ENCODE measurements at regions not wholly inside any gene's neighbourhood (a gene's known extent, or its start where the extent isn't known, plus 50 kb on each side); places are given as distances from the start of the nearest gene placed in this dataset.

GRCh38 chr12:25365340-25365730 is 114.6 kb upstream of the KRAS start:
- Histone ChIP-seq H3K27me3 (no peaks in the 10 kb centered on the region), H3K27ac (no peak overlapping the region), H3K9me3 (no peaks in the 10 kb centered on the region), H3K4me3 (no peak overlapping the region), H3K36me3 (no peaks in the 10 kb centered on the region), H3K4me1 (no peaks in the 10 kb centered on the region)
- DNase-seq (no peak), ATAC-seq (no peak)
- 51 to 53% methylated on average over 3 of the region's 3 CpGs for WGBS, 2 donors
- TF ChIP-seq CTCF (IDR thresholded peaks at IDR 0.05): no peak
- intact Hi-C loops (cut with DNase I): no loop called here

- no peaks in the 10 kb centered on the region for H3K27me3 ChIP-seq
- no peak overlapping the region for H3K27ac ChIP-seq
- intact Hi-C loops (cut with DNase I): no loop called here
- 72 to 80% methylated on average over 5 of the region's 5 CpGs for WGBS, 2 donors
- H3K4me3 ChIP-seq: no peak overlapping the region
- no peaks in the 10 kb centered on the region for H3K9me3 ChIP-seq
- H3K4me1 ChIP-seq: no peaks in the 10 kb centered on the region
- ATAC-seq (no peak), DNase-seq (no peak)
- TF ChIP-seq CTCF (IDR thresholded peaks at IDR 0.05): no peak
- no peaks in the 10 kb centered on the region for H3K36me3 ChIP-seq
Observed at GRCh38 chr12:25364529-25365339, 114.0 kb upstream of the KRAS start.

GRCh38 chr12:25362646-25363045 is 111.9 kb upstream of the KRAS start:
- no peak overlapping the region for H3K4me3 ChIP-seq
- H3K36me3 ChIP-seq: no peaks in the 10 kb centered on the region
- no peaks in the 10 kb centered on the region for H3K4me1 ChIP-seq
- TF ChIP-seq CTCF (IDR thresholded peaks at IDR 0.05): no peak
- no peaks in the 10 kb centered on the region for H3K9me3 ChIP-seq
- DNase-seq: no peak
- intact Hi-C loops (cut with DNase I): no loop called here
- no peak for ATAC-seq
- 84 to 92% methylated on average over 4 of the region's 4 CpGs for WGBS, 2 donors
- H3K27ac ChIP-seq: no peak overlapping the region
- H3K27me3 ChIP-seq: no peaks in the 10 kb centered on the region

- DNase-seq: no peak
- no peaks in the 10 kb centered on the region for H3K36me3 ChIP-seq
- H3K27me3 ChIP-seq: no peaks in the 10 kb centered on the region
- no peak overlapping the region for H3K27ac ChIP-seq
- H3K4me1 ChIP-seq: no peaks in the 10 kb centered on the region
- ATAC-seq: no peak
- H3K4me3 ChIP-seq: no peak overlapping the region
- intact Hi-C loops (cut with DNase I): no loop called here
- WGBS, 2 donors: 77 to 86% methylated on average over 2 of the region's 2 CpGs
- TF ChIP-seq CTCF (IDR thresholded peaks at IDR 0.05): no peak
- no peaks in the 10 kb centered on the region for H3K9me3 ChIP-seq
Observed at GRCh38 chr12:25361511-25361910, 110.8 kb upstream of the KRAS start.
